Uterus (tissue), 3 donors: ENCODE measurements at regions not wholly inside any gene's neighbourhood (a gene's known extent, or its start where the extent isn't known, plus 50 kb on each side); places are given as distances from the start of the nearest gene placed in this dataset.

ENCODE experiments used
- DNase-seq, 2 donors: peaks; one replicate each; pipeline ENCODE4 v3.0.0-alpha.2; 2019 to 2020
- H3K27ac ChIP-seq, 2 donors: fragments of 200-600 bp; sonication (generic); 1 replicate in 1 of 2; 2 replicates in 1 of 2; pipeline ENCODE4 v1.5.1; 2016 to 2018
- H3K27me3 ChIP-seq, 2 donors: fragments of 200-600 bp; sonication (generic); one replicate each; pipeline ENCODE4 v1.5.1; 2018 to 2019; ENCODE audit warnings: control low read depth in 1 of 2
- H3K36me3 ChIP-seq, 2 donors: fragments of 200-600 bp; sonication (generic); one replicate each; pipeline ENCODE4 v1.5.1; 2019; ENCODE audit warnings: control low read depth in 1 of 2
- H3K4me1 ChIP-seq, 2 donors: fragments of 200-600 bp; sonication (generic); one replicate each; pipeline ENCODE4 v1.5.1; 2018 to 2019; ENCODE audit warnings: control low read depth in 1 of 2
- H3K4me3 ChIP-seq, 2 donors: fragments of 200-600 bp; sonication (generic); 1 replicate in 1 of 2; 2 replicates in 1 of 2; pipeline ENCODE4 v1.5.1; 2018 to 2019; ENCODE audit warnings: mild to moderate bottlenecking in 1 of 2
- H3K9me3 ChIP-seq, 2 donors: fragments of 200-600 bp; sonication (generic); one replicate each; pipeline ENCODE4 v1.5.1; 2019; ENCODE audit warnings: control low read depth in 1 of 2
- CTCF ChIP-seq, 4 experiments: fragments of 200-600 bp in 2 of 4; fragments of 450-650 bp in 2 of 4; sonication (generic) in 2 of 4; IDR thresholded peaks; one replicate each; pipeline ENCODE4 v1.5.1; 2016 to 2019; ENCODE audit warnings: antibody characterized with exemption in 4 of 4, mild to moderate bottlenecking in 2 of 4, moderate library complexity in 1 of 4
- POLR2A ChIP-seq, 2 donors: fragments of 450-650 bp; IDR thresholded peaks; one replicate each; pipeline ENCODE4 v1.6.1; 2016; ENCODE audit warnings: antibody characterized with exemption in 2 of 2, mild to moderate bottlenecking in 1 of 2, moderate library complexity in 1 of 2
- intact Hi-C: fragments of 100-400 bp; cut with DNase I; formaldehyde crosslinking; loops from one replicate; pipeline ENCODE4 v1.15.1; 2023; ENCODE audit warnings: low total_unique reads
- donor health status: DM: yes; HTN: yes; CAD: no.

GRCh38 chr7:121639705-121640104, 233.3 kb upstream of the PTPRZ1 start:
- no peaks in the 10 kb centered on the region for H3K36me3 ChIP-seq
- no peaks in the 10 kb centered on the region for H3K9me3 ChIP-seq
- intact Hi-C loops, result no loop called here
- H3K27me3 ChIP-seq, result no peaks in the 10 kb centered on the region
- no peak overlapping the region for H3K4me3 ChIP-seq
- TF ChIP-seq POLR2A (IDR thresholded peaks at IDR 0.05) (no peak), CTCF (IDR thresholded peaks at IDR 0.05) (no peak)
- DNase-seq, result no peak
- no peaks in the 10 kb centered on the region for H3K4me1 ChIP-seq
- no peak overlapping the region for H3K27ac ChIP-seq

GRCh38 chr7:121638286-121638685, 234.7 kb upstream of the PTPRZ1 start:
- no peak for TF ChIP-seq POLR2A (IDR thresholded peaks at IDR 0.05)
- no peak for TF ChIP-seq CTCF (IDR thresholded peaks at IDR 0.05)
- DNase-seq, result no peak
- H3K27me3 ChIP-seq, result no peaks in the 10 kb centered on the region
- no peak overlapping the region for H3K27ac ChIP-seq
- intact Hi-C loops, result no loop called here
- no peaks in the 10 kb centered on the region for H3K9me3 ChIP-seq
- H3K4me1 ChIP-seq, result no peaks in the 10 kb centered on the region
- H3K36me3 ChIP-seq, result no peaks in the 10 kb centered on the region
- H3K4me3 ChIP-seq, result no peak overlapping the region

- no peak for DNase-seq
- Histone ChIP-seq H3K4me1 (no peaks in the 10 kb centered on the region), H3K9me3 (no peaks in the 10 kb centered on the region), H3K27me3 (no peaks in the 10 kb centered on the region), H3K36me3 (no peaks in the 10 kb centered on the region), H3K27ac (no peak overlapping the region), H3K4me3 (no peak overlapping the region)
- intact Hi-C loops, result no loop called here
- no peak for TF ChIP-seq CTCF (IDR thresholded peaks at IDR 0.05)
Measured at GRCh38 chr7:121634356-121634755, 238.2 kb upstream of the FAM3C start.

GRCh38 chr7:121633186-121633585, 237.1 kb upstream of the FAM3C start:
- no peak overlapping the region for H3K27ac ChIP-seq
- intact Hi-C loops, result no loop called here
- no peaks in the 10 kb centered on the region for H3K4me1 ChIP-seq
- H3K9me3 ChIP-seq, result no peaks in the 10 kb centered on the region
- TF ChIP-seq POLR2A (IDR thresholded peaks at IDR 0.05), result no peak
- no peak for TF ChIP-seq CTCF (IDR thresholded peaks at IDR 0.05)
- no peak for DNase-seq
- no peaks in the 10 kb centered on the region for H3K36me3 ChIP-seq
- H3K27me3 ChIP-seq, result no peaks in the 10 kb centered on the region
- H3K4me3 ChIP-seq, result no peak overlapping the region

- H3K27me3 ChIP-seq, result no peaks in the 10 kb centered on the region
- TF ChIP-seq CTCF (IDR thresholded peaks at IDR 0.05) (no peak), POLR2A (IDR thresholded peaks at IDR 0.05) (no peak)
- no peaks in the 10 kb centered on the region for H3K4me1 ChIP-seq
- intact Hi-C loops, result no loop called here
- H3K27ac ChIP-seq, result no peak overlapping the region
- no peak for DNase-seq
- H3K4me3 ChIP-seq, result no peak overlapping the region
- no peaks in the 10 kb centered on the region for H3K36me3 ChIP-seq
- no peaks in the 10 kb centered on the region for H3K9me3 ChIP-seq
Measured at GRCh38 chr7:121624958-121625357, 228.8 kb upstream of the FAM3C start.
